ENCODE measurements at regions not wholly inside any gene's neighbourhood (a gene's known extent, or its start where the extent isn't known, plus 50 kb on each side); places are given as distances from the start of the nearest gene placed in this dataset.

- TF ChIP-seq CTCF (conservative IDR thresholded peaks at IDR 0.05; ENCODE audit: low read length) (no peak), EZH2phosphoT487 (IDR thresholded peaks at IDR 0.05; ENCODE audit: borderline replicate concordance) (no peak)
These were observed 469.8 kb downstream of the PCNX1 start for GRCh38 chr14:71377099-71377498.

Data from Loucy (cell line).